Astrocyte of the spinal cord (primary cell): ENCODE measurements at regions not wholly inside any gene's neighbourhood (a gene's known extent, or its start where the extent isn't known, plus 50 kb on each side); places are given as distances from the start of the nearest gene placed in this dataset.

ENCODE experiments used
- DNase-seq: peaks from one replicate; pipeline ENCODE4 v3.0.0; 2011; ENCODE audit warnings: low read depth, low spot score
- H3K4me3 ChIP-seq: 2 replicates; pipeline ENCODE4 v1.5.1; 2011; ENCODE audit warnings: low read depth, mild to moderate bottlenecking, low read length, moderate library complexity
- CTCF ChIP-seq: IDR thresholded peaks from 2 replicates; pipeline ENCODE4 v1.5.1; 2012; ENCODE audit warnings: low read depth, mild to moderate bottlenecking, low read length, inconsistent platforms
- in situ Hi-C: cut with HindIII; loops from 2 replicates; pipeline ENCODE4 v1.10.0; 2017; ENCODE audit warnings: low sequenced_read_pairs

- no peak for TF ChIP-seq CTCF
- in situ Hi-C loops: no loop called here
Observed at GRCh38 chr16:59597269-59597668, 863.2 kb upstream of the GOT2 start.

GRCh38 chr16:59596693-59597092 is 862.6 kb upstream of the GOT2 start:
- no peak for DNase-seq
- no peak overlapping the region for H3K4me3 ChIP-seq
- no peak for TF ChIP-seq CTCF
- in situ Hi-C loops: no loop called here

More at GRCh38 chr16:59597269-59597668, 863.2 kb upstream of the GOT2 start:
- DNase-seq: no peak
- no peak overlapping the region for H3K4me3 ChIP-seq

- in situ Hi-C loops: no loop called here
- peak; percentile 50 for DNase-seq
- no peak overlapping the region for H3K4me3 ChIP-seq
- TF ChIP-seq CTCF: no peak
Observed at GRCh38 chr16:59593194-59593661, 859.1 kb upstream of the GOT2 start.

- no peak overlapping the region for H3K4me3 ChIP-seq
- no peak for TF ChIP-seq CTCF
- DNase-seq: peak; percentile 6
- in situ Hi-C loops: no loop called here
Observed at GRCh38 chr16:59591480-59591879, 857.4 kb upstream of the GOT2 start.

GRCh38 chr16:59590845-59591244 is 856.7 kb upstream of the GOT2 start:
- in situ Hi-C loops: no loop called here
- TF ChIP-seq CTCF: no peak

GRCh38 chr16:59586331-59586730 is 852.2 kb upstream of the GOT2 start:
- no peak for TF ChIP-seq CTCF

More at GRCh38 chr16:59590845-59591244, 856.7 kb upstream of the GOT2 start:
- DNase-seq: no peak
- H3K4me3 ChIP-seq: no peak overlapping the region

GRCh38 chr16:59574296-59574695 is 840.2 kb upstream of the GOT2 start:
- H3K4me3 ChIP-seq: no peak overlapping the region
- DNase-seq: no peak
- TF ChIP-seq CTCF: no peak
- in situ Hi-C loops: no loop called here

More at GRCh38 chr16:59586331-59586730, 852.2 kb upstream of the GOT2 start:
- DNase-seq: no peak
- in situ Hi-C loops: no loop called here
- H3K4me3 ChIP-seq: no peak overlapping the region
